ENCODE measurements at regions not wholly inside any gene's neighbourhood (a gene's known extent, or its start where the extent isn't known, plus 50 kb on each side); places are given as distances from the start of the nearest gene placed in this dataset.
"Not testable (repeated sequence)": the region's sequence is repeated elsewhere in the genome, so short reads cannot be mapped to it uniquely, and the experiment has no call there.

- FAIRE-seq; DNase-seq (ENCODE audit: extremely low spot score, insufficient read length, low read depth): not testable (repeated sequence)
These were observed 446.9 kb upstream of the TRPC7 start for GRCh38 chr5:136812270-136812669.

GRCh38 chr5:136811551-136811950, 446.2 kb upstream of the TRPC7 start:
- FAIRE-seq (no peak), DNase-seq (ENCODE audit: extremely low spot score, insufficient read length, low read depth) (no peak)

DNA sequence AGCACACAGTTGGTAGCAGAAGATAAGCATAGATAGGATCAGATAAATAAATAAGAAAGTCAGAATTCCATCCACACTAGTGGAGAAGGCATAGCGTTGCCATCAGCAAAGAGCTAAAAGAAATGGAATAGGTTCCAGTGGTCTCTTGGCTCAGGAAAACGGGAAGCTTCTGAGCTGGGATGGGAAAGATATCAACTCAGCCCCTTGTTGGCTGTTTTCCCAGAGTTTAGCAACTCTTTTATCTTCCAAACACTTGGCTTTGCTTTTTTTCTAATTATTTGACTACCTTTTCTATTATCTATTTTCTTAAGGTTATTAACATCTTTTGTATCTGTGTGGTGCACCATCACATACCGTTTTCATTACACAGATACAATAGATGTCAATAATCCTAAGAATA, 445.7 kb upstream of the TRPC7 start:
- FAIRE-seq (no peak), DNase-seq (ENCODE audit: extremely low spot score, insufficient read length, low read depth) (no peak)

DNA sequence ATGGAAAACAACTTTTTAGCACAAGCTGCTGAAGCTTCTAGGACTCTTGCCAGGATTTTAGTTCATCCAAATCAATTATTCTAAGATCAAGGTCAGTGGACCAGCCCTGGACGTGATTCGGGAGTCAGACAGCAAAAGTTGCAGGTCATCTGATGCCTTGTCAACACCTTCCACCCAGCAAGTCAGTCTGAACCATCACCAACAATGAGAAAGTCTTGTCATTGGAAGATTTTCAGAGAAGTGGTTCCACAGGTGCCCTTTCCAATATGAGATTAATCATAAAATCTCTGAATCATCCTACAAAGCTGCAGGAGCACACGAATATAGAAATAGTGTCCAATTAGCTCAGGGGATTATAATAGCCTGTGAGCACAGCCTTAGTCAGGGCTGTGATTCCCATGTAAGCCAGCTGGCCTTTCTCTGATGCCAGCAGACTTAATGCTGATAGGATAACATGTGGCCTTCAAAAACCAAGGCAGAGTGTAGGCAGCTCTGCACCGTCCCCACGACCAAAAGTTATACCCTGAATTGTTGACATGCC, 445.0 kb upstream of the TRPC7 start:
- FAIRE-seq (no peak), DNase-seq (ENCODE audit: extremely low spot score, insufficient read length, low read depth) (no peak)

DNA sequence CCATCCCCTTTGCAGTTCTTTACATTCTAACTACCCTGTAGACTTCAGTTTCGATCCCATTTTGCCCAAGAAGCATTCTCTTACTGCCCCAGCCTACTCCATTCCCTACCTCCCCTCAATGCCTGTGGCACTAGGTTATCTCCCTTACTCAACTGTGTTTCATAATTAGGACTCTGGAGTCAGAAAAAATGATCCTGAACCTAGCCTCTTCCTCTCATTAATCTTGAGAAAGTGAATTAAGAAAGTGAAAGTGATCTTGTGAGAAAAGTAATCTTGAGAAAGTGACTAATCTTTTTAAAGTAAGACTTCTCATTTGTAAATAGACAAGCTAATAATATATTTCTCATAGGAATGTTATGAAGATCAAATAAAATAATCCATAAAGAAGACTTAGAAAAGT, 444.0 kb upstream of the TRPC7 start:
- DNase-seq (ENCODE audit: extremely low spot score, insufficient read length, low read depth) (no peak), FAIRE-seq (no peak)

GRCh38 chr5:136808756-136809155, 443.4 kb upstream of the TRPC7 start:
- no peak for FAIRE-seq

DNA sequence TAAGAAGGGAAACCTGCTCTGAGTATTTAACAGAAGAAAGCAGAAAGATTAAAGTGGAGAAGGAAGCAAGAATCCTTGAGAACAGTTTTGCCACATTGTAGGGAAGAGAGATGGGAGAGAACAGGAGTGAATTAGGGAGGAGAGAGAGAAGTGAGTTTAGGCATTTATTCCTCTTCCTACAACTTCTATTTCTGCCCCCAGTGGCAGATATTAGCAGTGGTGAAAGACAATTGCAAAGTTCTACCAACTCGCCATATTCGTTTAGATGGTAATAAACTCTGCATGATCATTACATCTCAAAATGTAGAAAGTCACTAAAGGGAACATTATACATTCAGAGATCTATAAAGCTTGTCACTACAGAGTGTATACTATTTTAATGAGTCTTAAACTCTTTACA, 440.1 kb upstream of the TRPC7 start:
- DNase-seq (ENCODE audit: extremely low spot score, insufficient read length, low read depth) = no peak
- no peak for FAIRE-seq

More at GRCh38 chr5:136808756-136809155, 443.4 kb upstream of the TRPC7 start:
- DNase-seq (ENCODE audit: extremely low spot score, insufficient read length, low read depth) = no peak

- FAIRE-seq = no peak
- no peak for DNase-seq (ENCODE audit: extremely low spot score, insufficient read length, low read depth)
These were observed 437.0 kb upstream of the TRPC7 start for GRCh38 chr5:136802383-136802782.

DNA sequence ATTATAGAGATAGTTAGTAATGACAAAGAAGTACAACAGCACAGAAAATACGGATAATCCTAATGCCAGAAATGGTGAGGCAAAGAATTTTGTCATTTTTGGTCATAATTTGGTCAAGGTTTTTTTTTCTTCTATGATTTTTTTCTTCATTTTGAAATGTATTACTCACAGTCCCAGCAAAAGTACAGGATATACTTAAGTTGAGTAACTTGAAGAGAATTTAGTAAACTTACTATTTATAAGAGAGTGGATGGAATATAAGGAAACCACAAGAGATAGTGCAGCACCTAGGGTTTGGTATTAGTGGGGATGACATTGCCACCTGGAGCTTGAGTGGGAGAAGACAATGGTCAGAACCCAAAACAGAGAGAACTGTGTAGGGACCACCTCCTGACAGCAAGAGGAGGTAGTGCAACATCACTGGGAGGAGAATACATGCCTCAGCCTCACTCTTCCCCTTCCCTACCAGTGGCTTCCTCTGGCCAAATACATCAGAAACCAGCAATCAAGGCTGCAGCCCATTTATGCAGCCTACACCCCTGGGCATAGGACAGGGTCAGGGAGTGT, 434.5 kb upstream of the TRPC7 start:
- DNase-seq (ENCODE audit: extremely low spot score, insufficient read length, low read depth) (no peak), FAIRE-seq (no peak)

DNA sequence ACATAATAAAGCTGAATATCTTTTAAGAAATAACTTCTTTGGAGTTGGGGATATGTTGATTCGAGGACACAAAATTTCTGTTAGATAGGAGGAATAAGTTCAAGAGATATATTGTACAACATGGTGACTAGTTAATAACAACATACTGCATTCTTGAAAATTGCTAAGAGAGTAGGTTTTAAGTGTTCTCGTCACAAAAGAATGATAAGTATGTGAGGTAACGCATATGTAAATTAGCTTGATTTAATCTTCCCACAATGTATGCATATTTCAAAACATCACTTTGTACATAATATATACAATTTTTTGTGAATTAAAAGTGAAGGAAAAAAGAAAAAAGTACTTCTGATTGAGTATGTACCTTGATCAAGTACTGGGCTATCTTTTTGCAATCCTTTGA, 428.0 kb upstream of the TRPC7 start:
- FAIRE-seq (no peak), DNase-seq (ENCODE audit: extremely low spot score, insufficient read length, low read depth) (no peak)

GRCh38 chr5:136781464-136781863, 416.1 kb upstream of the TRPC7 start:
- DNase-seq (ENCODE audit: extremely low spot score, insufficient read length, low read depth) (no peak), FAIRE-seq (no peak)

GRCh38 chr5:136780518-136780917, 415.2 kb upstream of the TRPC7 start:
- FAIRE-seq (no peak), DNase-seq (ENCODE audit: extremely low spot score, insufficient read length, low read depth) (no peak)

- no peak for DNase-seq (ENCODE audit: extremely low spot score, insufficient read length, low read depth)
- FAIRE-seq = no peak
These were observed 410.9 kb upstream of the TRPC7 start for GRCh38 chr5:136776022-136776927.

DNA sequence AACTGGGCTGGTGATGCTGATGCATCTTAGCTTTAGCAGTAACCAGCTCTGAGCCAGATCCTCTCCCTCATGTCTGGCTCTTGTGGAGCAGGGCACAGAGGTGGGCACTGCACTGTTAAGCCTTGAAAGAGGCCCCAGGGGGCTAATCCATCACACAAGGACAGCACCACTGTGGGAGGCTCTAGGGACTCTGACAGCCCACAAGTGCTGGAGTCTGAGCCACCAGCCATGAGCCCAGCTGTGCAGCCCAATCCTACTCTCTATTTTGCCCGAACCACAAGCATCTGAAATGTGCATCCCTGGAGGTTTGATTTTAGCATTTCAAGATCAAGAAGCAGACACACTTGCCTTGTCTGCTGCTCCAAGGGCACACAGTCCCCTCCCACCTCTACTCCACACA, 407.1 kb upstream of the TRPC7 start:
- no peak for FAIRE-seq
- no peak for DNase-seq (ENCODE audit: extremely low spot score, insufficient read length, low read depth)

DNA sequence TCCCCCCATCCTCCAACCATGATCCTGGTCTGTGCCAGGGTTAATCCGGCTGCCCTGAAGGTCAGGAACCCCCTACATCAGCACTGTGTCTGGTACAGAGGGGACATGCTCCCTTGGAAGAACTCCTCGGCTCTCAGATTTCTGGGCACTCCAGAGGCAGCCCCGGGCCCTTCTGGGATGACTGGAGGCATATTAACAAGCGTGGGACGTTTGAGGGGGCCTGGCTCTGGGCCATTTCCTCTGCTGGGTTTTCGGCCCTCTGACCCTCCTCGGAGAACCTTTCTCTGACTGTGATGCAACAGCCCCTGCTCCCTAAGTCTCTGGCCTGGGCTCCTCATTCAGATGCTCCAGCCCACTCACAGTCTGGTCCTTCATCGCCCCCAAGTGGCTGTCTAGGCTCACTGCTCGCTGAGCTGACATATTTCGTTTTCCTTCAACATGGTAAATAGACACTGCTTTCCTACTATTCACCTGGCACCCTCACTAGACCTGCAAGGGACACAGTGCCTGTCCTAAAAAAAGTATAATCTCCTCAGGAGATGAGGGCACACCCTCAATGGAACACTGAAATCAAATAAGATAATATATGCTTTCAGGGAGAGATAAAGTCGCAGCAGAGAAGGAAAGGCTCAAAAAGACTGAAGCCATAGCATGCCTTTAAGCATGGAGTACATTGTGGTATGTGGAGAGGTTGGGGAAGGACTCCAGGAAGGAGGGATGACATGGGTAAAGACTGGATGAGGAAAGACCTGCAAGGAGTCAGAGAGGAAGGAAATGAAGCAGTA, 404.7 kb upstream of the TRPC7 start:
- DNase-seq (ENCODE audit: extremely low spot score, insufficient read length, low read depth) = peak; percentile 32
- FAIRE-seq = peak; percentile 69

- FAIRE-seq (no peak), DNase-seq (ENCODE audit: extremely low spot score, insufficient read length, low read depth) (no peak)
These were observed 403.7 kb upstream of the TRPC7 start for GRCh38 chr5:136769093-136769492.

DNA sequence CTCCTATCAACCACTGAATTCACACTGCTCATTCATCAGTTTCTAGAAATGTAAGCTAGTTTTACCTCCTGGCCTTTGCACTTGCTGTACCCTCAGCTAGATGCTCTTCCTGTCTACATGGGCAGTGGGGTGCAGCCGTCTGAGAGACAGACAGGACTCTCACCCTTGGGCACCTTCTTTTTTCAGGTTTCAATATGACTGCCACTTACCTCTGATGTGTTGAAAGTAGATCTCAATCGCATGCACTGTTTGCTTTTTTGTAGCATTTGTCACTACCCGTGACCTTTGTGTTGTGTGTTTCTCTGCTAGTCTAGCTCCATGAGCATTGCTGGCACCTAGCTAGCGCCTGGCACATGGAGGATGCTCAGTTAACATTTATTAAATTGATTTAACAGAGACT, 403.1 kb upstream of the TRPC7 start:
- no peak for FAIRE-seq

GRCh38 chr5:136766456-136766855, 401.1 kb upstream of the TRPC7 start:
- no peak for FAIRE-seq
- no peak for DNase-seq (ENCODE audit: extremely low spot score, insufficient read length, low read depth)

More for the DNA sequence above, 403.1 kb upstream of the TRPC7 start:
- no peak for DNase-seq (ENCODE audit: extremely low spot score, insufficient read length, low read depth)

- no peak for DNase-seq (ENCODE audit: extremely low spot score, insufficient read length, low read depth)
- no peak for FAIRE-seq
These were observed 399.3 kb upstream of the TRPC7 start for GRCh38 chr5:136764601-136765000.

- FAIRE-seq (no peak), DNase-seq (ENCODE audit: extremely low spot score, insufficient read length, low read depth) (no peak)
These were observed 398.2 kb upstream of the TRPC7 start for GRCh38 chr5:136763548-136763947.

DNA sequence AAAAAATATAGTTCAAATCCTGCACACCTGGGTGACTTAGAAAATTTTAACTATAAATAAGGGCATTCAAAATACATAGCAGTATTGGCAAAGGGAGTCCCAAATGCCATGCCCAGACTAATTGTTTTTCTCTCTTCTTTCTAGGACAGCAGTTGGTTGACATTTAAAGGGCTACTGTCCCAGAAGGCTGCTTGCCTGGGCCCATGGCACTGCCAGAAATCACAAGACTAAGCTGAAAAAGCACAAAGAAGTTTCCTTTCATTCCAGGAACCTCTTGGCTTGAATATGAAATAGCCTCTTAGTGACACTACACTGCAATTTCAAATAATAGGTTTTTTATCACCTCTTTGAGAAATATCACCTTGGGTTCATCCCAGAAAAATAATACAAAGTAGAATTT, 388.9 kb upstream of the TRPC7 start:
- FAIRE-seq (no peak), DNase-seq (ENCODE audit: extremely low spot score, insufficient read length, low read depth) (no peak)
